ENCODE measurements at regions not wholly inside any gene's neighbourhood (a gene's known extent, or its start where the extent isn't known, plus 50 kb on each side); places are given as distances from the start of the nearest gene placed in this dataset.

- Histone ChIP-seq H3K9ac (ENCODE audit: insufficient read depth in 1 of 2, low read length in 2 of 2) (no peak overlapping the region), H3K36me3 (ENCODE audit: control insufficient read depth in 4 of 4, insufficient read depth in 4 of 4, low read length in 4 of 4) (no peaks in the 10 kb centered on the region), H3K4me1 (ENCODE audit: control insufficient read depth in 5 of 5, insufficient read depth in 5 of 5, low read length in 5 of 5) (peaks cover 0 to 6% (median 3%) of the 10 kb centered on the region in 5 donors), H3K9me3 (ENCODE audit: control insufficient read depth in 4 of 4, insufficient read depth in 3 of 4, low read length in 3 of 4) (no peaks in the 10 kb centered on the region), H3K4me3 (no peak overlapping the region), H3K27me3 (ENCODE audit: control insufficient read depth in 3 of 3, insufficient read depth in 3 of 3, low read length in 2 of 3) (no peaks in the 10 kb centered on the region), H3K27ac (ENCODE audit: low read depth in 1 of 2, low read length in 1 of 2) (no peak overlapping the region)
- TF ChIP-seq CTCF (IDR thresholded peaks at IDR 0.05; ENCODE audit: control extremely low read depth, extremely low read depth): no peak
- WGBS, 2 donors: 75 to 80% methylated on average over 1 of the region's 1 CpG
- ATAC-seq (ENCODE audit: insufficient read depth, low FRiP score) (no peak), DNase-seq (peak in 1 of 3 donors; percentile 31)
These were observed 308.5 kb downstream of the IRS1 start for GRCh38 chr2:226491112-226491511.

- 85 to 92% methylated on average over 10 of the region's 10 CpGs for WGBS, 2 donors
- H3K4me1 ChIP-seq (ENCODE audit: control insufficient read depth in 5 of 5, insufficient read depth in 5 of 5, low read length in 5 of 5): no peaks in the 10 kb centered on the region
- no peaks in the 10 kb centered on the region for H3K9me3 ChIP-seq (ENCODE audit: control insufficient read depth in 4 of 4, insufficient read depth in 3 of 4, low read length in 3 of 4)
- no peaks in the 10 kb centered on the region for H3K36me3 ChIP-seq (ENCODE audit: control insufficient read depth in 4 of 4, insufficient read depth in 4 of 4, low read length in 4 of 4)
- H3K4me3 ChIP-seq: no peak overlapping the region
- H3K27me3 ChIP-seq (ENCODE audit: control insufficient read depth in 3 of 3, insufficient read depth in 3 of 3, low read length in 2 of 3): no peaks in the 10 kb centered on the region
- DNase-seq (peak in 2 of 3 donors; percentile 19 to 64), ATAC-seq (ENCODE audit: insufficient read depth, low FRiP score) (no peak)
- H3K9ac ChIP-seq (ENCODE audit: insufficient read depth in 1 of 2, low read length in 2 of 2): no peak overlapping the region
- no peak overlapping the region for H3K27ac ChIP-seq (ENCODE audit: low read depth in 1 of 2, low read length in 1 of 2)
- TF ChIP-seq CTCF (IDR thresholded peaks at IDR 0.05; ENCODE audit: control extremely low read depth, extremely low read depth): no peak
These were observed 309.7 kb downstream of the IRS1 start for GRCh38 chr2:226489775-226490541.

- Histone ChIP-seq H3K4me3 (no peak overlapping the region), H3K36me3 (ENCODE audit: control insufficient read depth in 4 of 4, insufficient read depth in 4 of 4, low read length in 4 of 4) (no peaks in the 10 kb centered on the region), H3K9ac (ENCODE audit: insufficient read depth in 1 of 2, low read length in 2 of 2) (no peak overlapping the region), H3K9me3 (ENCODE audit: control insufficient read depth in 4 of 4, insufficient read depth in 3 of 4, low read length in 3 of 4) (no peaks in the 10 kb centered on the region), H3K27me3 (ENCODE audit: control insufficient read depth in 3 of 3, insufficient read depth in 3 of 3, low read length in 2 of 3) (no peaks in the 10 kb centered on the region), H3K4me1 (ENCODE audit: control insufficient read depth in 5 of 5, insufficient read depth in 5 of 5, low read length in 5 of 5) (peaks cover 0 to 13% (median 3%) of the 10 kb centered on the region in 5 donors), H3K27ac (ENCODE audit: low read depth in 1 of 2, low read length in 1 of 2) (no peak overlapping the region)
- no peak for TF ChIP-seq CTCF (IDR thresholded peaks at IDR 0.05; ENCODE audit: control extremely low read depth, extremely low read depth)
- no peak for ATAC-seq (ENCODE audit: insufficient read depth, low FRiP score)
- no peak for DNase-seq
These were observed 311.6 kb downstream of the IRS1 start for GRCh38 chr2:226488034-226488433.

- H3K27me3 ChIP-seq (ENCODE audit: control insufficient read depth in 3 of 3, insufficient read depth in 3 of 3, low read length in 2 of 3): no peaks in the 10 kb centered on the region
- TF ChIP-seq CTCF (IDR thresholded peaks at IDR 0.05; ENCODE audit: control extremely low read depth, extremely low read depth): no peak
- H3K36me3 ChIP-seq (ENCODE audit: control insufficient read depth in 4 of 4, insufficient read depth in 4 of 4, low read length in 4 of 4): no peaks in the 10 kb centered on the region
- H3K9ac ChIP-seq (ENCODE audit: insufficient read depth in 1 of 2, low read length in 2 of 2): no peak overlapping the region
- H3K4me1 ChIP-seq (ENCODE audit: control insufficient read depth in 5 of 5, insufficient read depth in 5 of 5, low read length in 5 of 5): peaks cover 0 to 14% (median 3%) of the 10 kb centered on the region in 5 donors
- 92 to 94% methylated on average over 3 of the region's 3 CpGs for WGBS, 2 donors
- no peak for DNase-seq
- no peak overlapping the region for H3K27ac ChIP-seq (ENCODE audit: low read depth in 1 of 2, low read length in 1 of 2)
- H3K4me3 ChIP-seq: no peak overlapping the region
- H3K9me3 ChIP-seq (ENCODE audit: control insufficient read depth in 4 of 4, insufficient read depth in 3 of 4, low read length in 3 of 4): no peaks in the 10 kb centered on the region
- no peak for ATAC-seq (ENCODE audit: insufficient read depth, low FRiP score)
These were observed 312.0 kb downstream of the IRS1 start for GRCh38 chr2:226487573-226487972.

Data from lung (tissue), 11 donors.